Dendritic cell treated with granulocyte-macrophage colony-stimulating factor and Interleukin-4, amounts not matched to agents 40 ng/mL and 50 ng/mL, for 4 days (primary cell): ENCODE measurements at regions not wholly inside any gene's neighbourhood (a gene's known extent, or its start where the extent isn't known, plus 50 kb on each side); places are given as distances from the start of the nearest gene placed in this dataset.
"Not testable (repeated sequence)": the region's sequence is repeated elsewhere in the genome, so short reads cannot be mapped to it uniquely, and the experiment has no call there.

ENCODE experiments used
- H3K27ac Mint-ChIP-seq: one replicate; pipeline ENCODE4 v1.8.0; 2022; ENCODE audit warnings: mild to moderate bottlenecking, mixed read lengths
- H3K27me3 Mint-ChIP-seq: one replicate; pipeline ENCODE4 v1.8.0; 2022; ENCODE audit warnings: mild to moderate bottlenecking, mixed read lengths
- H3K36me3 Mint-ChIP-seq: one replicate; pipeline ENCODE4 v1.8.0; 2022; ENCODE audit warnings: low read depth, mixed read lengths
- H3K4me1 Mint-ChIP-seq: one replicate; pipeline ENCODE4 v1.8.0; 2022; ENCODE audit warnings: low read depth, mixed read lengths
- H3K4me3 Mint-ChIP-seq: one replicate; pipeline ENCODE4 v1.8.0; 2022; ENCODE audit warnings: mild to moderate bottlenecking, moderate library complexity, mixed read lengths
- H3K9me3 Mint-ChIP-seq: one replicate; pipeline ENCODE4 v1.8.0; 2022; ENCODE audit warnings: mixed read lengths
- intact Hi-C: fragments of 100-400 bp; cut with micrococcal nuclease; formaldehyde crosslinking; loops from one replicate; pipeline ENCODE4 v1.15.0; 2022

- peaks cover 68% of the 10 kb centered on the region for H3K4me1 Mint-ChIP-seq
- no peaks in the 10 kb centered on the region for H3K9me3 Mint-ChIP-seq
- H3K4me3 Mint-ChIP-seq = no peak overlapping the region
- no peaks in the 10 kb centered on the region for H3K27me3 Mint-ChIP-seq
- H3K27ac Mint-ChIP-seq = no peak overlapping the region
- H3K36me3 Mint-ChIP-seq = no peaks in the 10 kb centered on the region
- intact Hi-C loops = no loop called here
Observed at GRCh38 chr21:33973268-33973667, 57.7 kb upstream of the ATP5PO start.

GRCh38 chr21:33972539-33972938, 56.9 kb upstream of the ATP5PO start:
- Mint-ChIP-seq H3K4me3 (no peak overlapping the region), H3K36me3 (no peaks in the 10 kb centered on the region), H3K27ac (no peak overlapping the region), H3K9me3 (no peaks in the 10 kb centered on the region), H3K27me3 (no peaks in the 10 kb centered on the region), H3K4me1 (peaks cover 64% of the 10 kb centered on the region)
- intact Hi-C loops = no loop called here

GRCh38 chr21:33971492-33972013, 55.9 kb upstream of the ATP5PO start:
- Mint-ChIP-seq H3K36me3 (no peaks in the 10 kb centered on the region), H3K9me3 (no peaks in the 10 kb centered on the region), H3K27me3 (no peaks in the 10 kb centered on the region), H3K4me1 (peaks cover 64% of the 10 kb centered on the region), H3K4me3 (no peak overlapping the region), H3K27ac (no peak overlapping the region)
- intact Hi-C loops = no loop called here

- peaks cover 51% of the 10 kb centered on the region for H3K4me1 Mint-ChIP-seq
- H3K27ac Mint-ChIP-seq = no peak overlapping the region
- no peak overlapping the region for H3K4me3 Mint-ChIP-seq
- no peaks in the 10 kb centered on the region for H3K9me3 Mint-ChIP-seq
- H3K27me3 Mint-ChIP-seq = no peaks in the 10 kb centered on the region
- H3K36me3 Mint-ChIP-seq = no peaks in the 10 kb centered on the region
- intact Hi-C loops = no loop called here
Observed at GRCh38 chr21:33969581-33969980, 54.0 kb upstream of the ATP5PO start.

- H3K27me3 Mint-ChIP-seq = no peaks in the 10 kb centered on the region
- no peaks in the 10 kb centered on the region for H3K36me3 Mint-ChIP-seq
- H3K9me3 Mint-ChIP-seq = no peaks in the 10 kb centered on the region
- intact Hi-C loops = no loop called here
- H3K4me1 Mint-ChIP-seq = peaks cover 51% of the 10 kb centered on the region
- no peak overlapping the region for H3K27ac Mint-ChIP-seq
- no peak overlapping the region for H3K4me3 Mint-ChIP-seq
Observed at GRCh38 chr21:33968995-33969348, 53.4 kb upstream of the ATP5PO start.

- intact Hi-C loops = no loop called here
- no peaks in the 10 kb centered on the region for H3K36me3 Mint-ChIP-seq
- H3K27ac Mint-ChIP-seq = no peak overlapping the region
- H3K4me3 Mint-ChIP-seq = no peak overlapping the region
- peaks cover 49% of the 10 kb centered on the region for H3K4me1 Mint-ChIP-seq
- no peaks in the 10 kb centered on the region for H3K9me3 Mint-ChIP-seq
- peaks cover under 1% of the 10 kb centered on the region for H3K27me3 Mint-ChIP-seq
Observed at GRCh38 chr21:33968080-33968994, 52.7 kb upstream of the ATP5PO start.

- Mint-ChIP-seq H3K9me3 (no peaks in the 10 kb centered on the region), H3K27ac (peak overlapping the region; percentile 35), H3K4me3 (no peak overlapping the region), H3K4me1 (peaks cover 49% of the 10 kb centered on the region), H3K36me3 (no peaks in the 10 kb centered on the region), H3K27me3 (peaks cover 2% of the 10 kb centered on the region)
- intact Hi-C loops = no loop called here
Observed at GRCh38 chr21:33967086-33967571, 51.5 kb upstream of the ATP5PO start.

GRCh38 chr21:33966324-33966949, 50.8 kb upstream of the ATP5PO start:
- H3K27ac Mint-ChIP-seq = no peak overlapping the region
- intact Hi-C loops = no loop called here
- H3K4me3 Mint-ChIP-seq = no peak overlapping the region
- H3K9me3 Mint-ChIP-seq = no peaks in the 10 kb centered on the region
- no peaks in the 10 kb centered on the region for H3K36me3 Mint-ChIP-seq
- peaks cover 44% of the 10 kb centered on the region for H3K4me1 Mint-ChIP-seq
- peaks cover 2% of the 10 kb centered on the region for H3K27me3 Mint-ChIP-seq

GRCh38 chr21:33965662-33966061, 50.1 kb upstream of the ATP5PO start:
- peaks cover 42% of the 10 kb centered on the region for H3K4me1 Mint-ChIP-seq
- intact Hi-C loops, H3K27ac Mint-ChIP-seq, H3K9me3 Mint-ChIP-seq, H3K27me3 Mint-ChIP-seq, H3K4me3 Mint-ChIP-seq, H3K36me3 Mint-ChIP-seq: not testable (repeated sequence)
